ENCODE measurements at regions not wholly inside any gene's neighbourhood (a gene's known extent, or its start where the extent isn't known, plus 50 kb on each side); places are given as distances from the start of the nearest gene placed in this dataset.

- no peak for TF ChIP-seq PKNOX1 (IDR thresholded peaks at IDR 0.05)
- no peak for TF ChIP-seq FOXM1 (IDR thresholded peaks at IDR 0.05; ENCODE audit: borderline replicate concordance)
- no peak for TF ChIP-seq ELF4 (IDR thresholded peaks at IDR 0.05)
- no peak for TF ChIP-seq BHLHE40 (IDR thresholded peaks at IDR 0.05; ENCODE audit: borderline replicate concordance)
- TF ChIP-seq SP1 (IDR thresholded peaks at IDR 0.05), result no peak
- TF ChIP-seq LEF1 (IDR thresholded peaks at IDR 0.05; ENCODE audit: borderline replicate concordance), result no peak
- no peak for TF ChIP-seq SUZ12 (IDR thresholded peaks at IDR 0.05)
- no peak for TF ChIP-seq HDGF (IDR thresholded peaks at IDR 0.05; ENCODE audit: borderline replicate concordance)
- TF ChIP-seq FOXK2 (IDR thresholded peaks at IDR 0.05), result no peak
- TF ChIP-seq NFRKB (IDR thresholded peaks at IDR 0.05), result no peak
- TF ChIP-seq CTBP1 (IDR thresholded peaks at IDR 0.05; ENCODE audit: borderline replicate concordance), result no peak
- TF ChIP-seq TARDBP (IDR thresholded peaks at IDR 0.05), result no peak
Measured at GRCh38 chr11:80417681-80418080, 976.9 kb upstream of the TENM4 start.
